A549 (cell line): ENCODE measurements at regions not wholly inside any gene's neighbourhood (a gene's known extent, or its start where the extent isn't known, plus 50 kb on each side); places are given as distances from the start of the nearest gene placed in this dataset.

Source experiments
- ATAC-seq, 2 experiments: fragments of 200-7000 bp in 1 of 2; fragments of >200 bp in 1 of 2; cut with Nextera tagmentation in 1 of 2; cut with Tn5 transposase in 1 of 2; 3 replicates each; pipeline versions ENCODE4 v1.8.0 to v1.9.1; 2018 to 2020; ENCODE audit warnings: mild to moderate bottlenecking in 1 of 2, moderate library complexity in 1 of 2
- CTCF ChIA-PET: fragments of 300-600 bp; sonication (Branson Sonifier 250); formaldehyde crosslinking; extraction: SDS; loops from one replicate; lab custom pipeline; 2021; ENCODE audit warnings: antibody characterized with exemption, inconsistent platforms; lab: Yijun Ruan, JAX
- POLR2A ChIA-PET: fragments of 350-600 bp; formaldehyde crosslinking; extraction: SDS; loops from one replicate; lab custom pipeline; 2021; ENCODE audit warnings: antibody characterized with exemption, inconsistent platforms; lab: Yijun Ruan, JAX
- DNase-seq, 2 experiments: peaks; one replicate each; pipeline versions ENCODE4 v3.0.0 to v3.0.0-alpha.2; 2011 to 2016; ENCODE audit warnings: low read depth in 1 of 2, low spot score in 1 of 2
- FAIRE-seq: peaks from 2 replicates; lab custom pipeline; 2011; peaks lifted over from hg19 to GRCh38; lab: Jason Lieb, UNC
- H3K27ac ChIP-seq, 2 experiments: fragments of >200 bp; sonication (Bioruptor Twin); formaldehyde crosslinking; 3 replicates each; pipeline ENCODE4 v1.5.1; 2016 to 2017
- H3K4me1 ChIP-seq: fragments of >200 bp; sonication (Bioruptor Twin); formaldehyde crosslinking; 3 replicates; pipeline ENCODE4 v1.6.1; 2016
- H3K4me2 ChIP-seq: fragments of >200 bp; sonication (Bioruptor Twin); formaldehyde crosslinking; 3 replicates; pipeline ENCODE4 v1.6.1; 2016
- H3K4me3 ChIP-seq: fragments of >200 bp; sonication (Bioruptor Twin); formaldehyde crosslinking; 3 replicates; pipeline ENCODE4 v1.5.1; 2016
- H3K9me3 ChIP-seq: fragments of >200 bp; sonication (Bioruptor Twin); formaldehyde crosslinking; 3 replicates; pipeline ENCODE4 v1.6.1; 2016
- CHD2 ChIP-seq: fragments of 150-350 bp; IDR thresholded peaks from 2 replicates; pipeline ENCODE4 v1.6.1; 2014; ENCODE audit warnings: low read length; ENCODE audit not compliant: partially characterized antibody
- FOSL2 ChIP-seq, 2 experiments: fragments of 450-650 bp in 1 of 2; fragments of >200 bp in 1 of 2; sonication (Bioruptor Twin) in 1 of 2; formaldehyde crosslinking; IDR thresholded peaks; 2 replicates each; pipeline versions ENCODE4 v1.5.0 to v1.6.1; 2016 to 2020; ENCODE audit warnings: mild to moderate bottlenecking in 1 of 2, moderate library complexity in 1 of 2
- GATA3 ChIP-seq: IDR thresholded peaks from 2 replicates; pipeline ENCODE4 v1.6.1; 2012; ENCODE audit warnings: borderline replicate concordance
- HDAC2 ChIP-seq: fragments of 200-600 bp; sonication (generic); IDR thresholded peaks from 2 replicates; pipeline ENCODE4 v1.6.1; 2016
- JUNB ChIP-seq: fragments of >200 bp; sonication (Bioruptor Twin); formaldehyde crosslinking; IDR thresholded peaks from 2 replicates; pipeline ENCODE4 v1.6.1; 2016
- MAFK ChIP-seq: fragments of 450-650 bp; IDR thresholded peaks from 2 replicates; pipeline ENCODE4 v1.6.1; 2014; ENCODE audit not compliant: partially characterized antibody
- MYC ChIP-seq: IDR thresholded peaks from 2 replicates; pipeline ENCODE4 v1.6.1; 2012; ENCODE audit warnings: mild to moderate bottlenecking, inconsistent platforms, low read length, improper control_type of control experiment, borderline replicate concordance
- NR3C1 ChIP-seq: fragments of >200 bp; sonication (Bioruptor Twin); formaldehyde crosslinking; IDR thresholded peaks from 3 replicates; pipeline ENCODE4 v1.6.1; 2017
- POLR2A ChIP-seq: IDR thresholded peaks from 2 replicates; pipeline ENCODE4 v1.6.1; 2012; ENCODE audit warnings: mild to moderate bottlenecking, low read length
- RNF2 ChIP-seq: fragments of 200-600 bp; sonication (generic); IDR thresholded peaks from 2 replicates; pipeline ENCODE4 v1.6.1; 2016; ENCODE audit warnings: low read depth, mild to moderate bottlenecking, antibody characterized with exemption, moderate library complexity, borderline replicate concordance
- SMC3 ChIP-seq: fragments of >200 bp; sonication (Bioruptor Twin); formaldehyde crosslinking; IDR thresholded peaks from 3 replicates; pipeline ENCODE4 v1.6.1; 2018; ENCODE audit warnings: inconsistent platforms
- SREBF2 ChIP-seq: fragments of 450-650 bp; IDR thresholded peaks from 2 replicates; pipeline ENCODE4 v1.6.1; 2014; ENCODE audit warnings: mild to moderate bottlenecking, moderate library complexity
- TP53 ChIP-seq: fragments of 250-450 bp; sonication (Bioruptor Pico); IDR thresholded peaks from 2 replicates; pipeline ENCODE4 v1.5.0; 2021; ENCODE audit warnings: mild to moderate bottlenecking, moderate library complexity
- ZC3H11A ChIP-seq: fragments of 450-650 bp; IDR thresholded peaks from 2 replicates; pipeline ENCODE4 v1.6.1; 2014; ENCODE audit warnings: antibody characterized with exemption, mild to moderate bottlenecking
- ZNF302 ChIP-seq: fragments of 250-450 bp; sonication (Bioruptor Pico); IDR thresholded peaks from 2 replicates; pipeline ENCODE4 v1.9.0; 2021; ENCODE audit warnings: inconsistent platforms, mild to moderate bottlenecking, moderate library complexity
- WGBS: methylation state at CpG from one replicate; pipeline ENCODE4 v1.1.6; 2017; ENCODE audit errors: missing lambda C conversion rate; 5-methylcytosine and 5-hydroxymethylcytosine counted together
- TF ChIP-seq, protein P1 (sequence below): IDR thresholded peaks from 2 replicates; pipeline ENCODE4 v1.6.1; 2012; ENCODE audit warnings: low read depth, borderline replicate concordance
- TF ChIP-seq, protein P2 (sequence below): fragments of >200 bp; sonication (Bioruptor Twin); formaldehyde crosslinking; IDR thresholded peaks from 3 replicates; pipeline ENCODE4 v1.5.1; 2016
- TF ChIP-seq, protein P3 (sequence below): fragments of 200-600 bp; sonication (generic); IDR thresholded peaks from 2 replicates; pipeline ENCODE4 v1.6.1; 2016; ENCODE audit warnings: antibody characterized with exemption, mild to moderate bottlenecking, moderate library complexity
- TF ChIP-seq, protein P4 (sequence below): fragments of >200 bp; sonication (Bioruptor Twin); formaldehyde crosslinking; IDR thresholded peaks from 2 replicates; pipeline ENCODE4 v1.6.1; 2016

- Histone ChIP-seq H3K4me1 (peaks cover 36% of the 10 kb centered on the region), H3K27ac (peak overlapping the region; percentile 0 to 38; a peak in 4 of 6 replicates), H3K4me2 (no peak overlapping the region), H3K4me3 (no peak overlapping the region), H3K9me3 (peaks cover 6% of the 10 kb centered on the region; the same call in 2 of the 3 replicates)
- ChIA-PET CTCF (interaction anchor here (0.6 to 1.8 kb wide), 13 partner anchors 32 to 1475 kb away, joined by 3 to 7 read pairs (median 3); no protein-coding TSS in a partner anchor), POLR2A (interaction anchor here (1.2 kb wide), 1 partner anchor 182 kb away, joined by 3 read pairs; the partner anchor contains the start of gene ARHGAP5)
- no peak for DNase-seq
- FAIRE-seq, result no peak
- no peak for TF ChIP-seq HDAC2
- ATAC-seq, result no peak
- WGBS, result 86% methylated on average over 3 of the region's 3 CpGs
These were observed 55.4 kb upstream of the RNU6-8 start for GRCh38 chr14:32258336-32258993.

GRCh38 chr14:32259368-32260013 is 56.4 kb upstream of the RNU6-8 start:
- DNase-seq (peak; percentile 21 to 41), FAIRE-seq (peak; percentile 28), ATAC-seq (0 out of 6 replicates have a peak, but pooled peaks of 1 of the 2 experiments have one; percentile 33)
- H3K9me3 ChIP-seq, result peaks cover 14% of the 10 kb centered on the region; the same call in 2 of the 3 replicates
- peak overlapping the region; percentile 4 to 38; a peak in 4 of 6 replicates for H3K27ac ChIP-seq
- H3K4me2 ChIP-seq, result peak overlapping the region; percentile 39
- ChIA-PET POLR2A (interaction anchor here (1.2 kb wide), 1 partner anchor 183 kb away, joined by 3 read pairs; the partner anchor contains the start of gene ARHGAP5), CTCF (interaction anchor here (0.5 to 1.8 kb wide), 12 partner anchors 9 to 1474 kb away, joined by 3 to 7 read pairs (median 3); no protein-coding TSS in a partner anchor)
- H3K4me3 ChIP-seq, result no peak overlapping the region
- TF ChIP-seq, protein P1, sequence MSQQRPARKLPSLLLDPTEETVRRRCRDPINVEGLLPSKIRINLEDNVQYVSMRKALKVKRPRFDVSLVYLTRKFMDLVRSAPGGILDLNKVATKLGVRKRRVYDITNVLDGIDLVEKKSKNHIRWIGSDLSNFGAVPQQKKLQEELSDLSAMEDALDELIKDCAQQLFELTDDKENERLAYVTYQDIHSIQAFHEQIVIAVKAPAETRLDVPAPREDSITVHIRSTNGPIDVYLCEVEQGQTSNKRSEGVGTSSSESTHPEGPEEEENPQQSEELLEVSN, result no peak
- TF ChIP-seq, protein P2, sequence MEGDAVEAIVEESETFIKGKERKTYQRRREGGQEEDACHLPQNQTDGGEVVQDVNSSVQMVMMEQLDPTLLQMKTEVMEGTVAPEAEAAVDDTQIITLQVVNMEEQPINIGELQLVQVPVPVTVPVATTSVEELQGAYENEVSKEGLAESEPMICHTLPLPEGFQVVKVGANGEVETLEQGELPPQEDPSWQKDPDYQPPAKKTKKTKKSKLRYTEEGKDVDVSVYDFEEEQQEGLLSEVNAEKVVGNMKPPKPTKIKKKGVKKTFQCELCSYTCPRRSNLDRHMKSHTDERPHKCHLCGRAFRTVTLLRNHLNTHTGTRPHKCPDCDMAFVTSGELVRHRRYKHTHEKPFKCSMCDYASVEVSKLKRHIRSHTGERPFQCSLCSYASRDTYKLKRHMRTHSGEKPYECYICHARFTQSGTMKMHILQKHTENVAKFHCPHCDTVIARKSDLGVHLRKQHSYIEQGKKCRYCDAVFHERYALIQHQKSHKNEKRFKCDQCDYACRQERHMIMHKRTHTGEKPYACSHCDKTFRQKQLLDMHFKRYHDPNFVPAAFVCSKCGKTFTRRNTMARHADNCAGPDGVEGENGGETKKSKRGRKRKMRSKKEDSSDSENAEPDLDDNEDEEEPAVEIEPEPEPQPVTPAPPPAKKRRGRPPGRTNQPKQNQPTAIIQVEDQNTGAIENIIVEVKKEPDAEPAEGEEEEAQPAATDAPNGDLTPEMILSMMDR, result no peak
- TF ChIP-seq MAFK, result no peak
- TF ChIP-seq JUNB, result peak; percentile 60; the same call in 1 of the 2 replicates
- TF ChIP-seq SREBF2, result no peak
- TF ChIP-seq FOSL2 (IDR thresholded peaks at IDR 0.05), result peak; percentile 26; the same call in 1 of the 2 replicates
- peak; percentile 79 for TF ChIP-seq FOSL2 (CRISPR knock-in tag; IDR thresholded peaks at IDR 0.05)
- TF ChIP-seq, all 56 proteins: peak for 2
- peaks cover 36% of the 10 kb centered on the region for H3K4me1 ChIP-seq

GRCh38 chr14:32263939-32264567 is 61.0 kb upstream of the RNU6-8 start:
- WGBS, result 93% methylated on average over 1 of the region's 1 CpG

More at GRCh38 chr14:32263939-32264567, 61.0 kb upstream of the RNU6-8 start:
- Histone ChIP-seq H3K27ac (no peak overlapping the region), H3K4me3 (no peak overlapping the region), H3K4me2 (no peak overlapping the region), H3K4me1 (peaks cover 12% of the 10 kb centered on the region), H3K9me3 (peaks cover 31% of the 10 kb centered on the region; the same call in 2 of the 3 replicates)
- ChIA-PET CTCF (interaction anchor here (2.2 kb wide), 1 partner anchor 9 kb away, joined by 12 read pairs; no protein-coding TSS in a partner anchor), POLR2A (no interaction called here)
- no peak for FAIRE-seq
- ATAC-seq, result no peak
- DNase-seq, result no peak
- TF ChIP-seq CHD2 (no peak), RNF2 (no peak), SMC3 (no peak), TP53 (CRISPR knock-in tag) (no peak), NR3C1 (no peak), POLR2A (no peak), ZC3H11A (no peak), ZNF302 (no peak), MYC (no peak), GATA3 (no peak)
- TF ChIP-seq, protein P2, result no peak
- TF ChIP-seq, protein P1, result no peak
- TF ChIP-seq, protein P3, sequence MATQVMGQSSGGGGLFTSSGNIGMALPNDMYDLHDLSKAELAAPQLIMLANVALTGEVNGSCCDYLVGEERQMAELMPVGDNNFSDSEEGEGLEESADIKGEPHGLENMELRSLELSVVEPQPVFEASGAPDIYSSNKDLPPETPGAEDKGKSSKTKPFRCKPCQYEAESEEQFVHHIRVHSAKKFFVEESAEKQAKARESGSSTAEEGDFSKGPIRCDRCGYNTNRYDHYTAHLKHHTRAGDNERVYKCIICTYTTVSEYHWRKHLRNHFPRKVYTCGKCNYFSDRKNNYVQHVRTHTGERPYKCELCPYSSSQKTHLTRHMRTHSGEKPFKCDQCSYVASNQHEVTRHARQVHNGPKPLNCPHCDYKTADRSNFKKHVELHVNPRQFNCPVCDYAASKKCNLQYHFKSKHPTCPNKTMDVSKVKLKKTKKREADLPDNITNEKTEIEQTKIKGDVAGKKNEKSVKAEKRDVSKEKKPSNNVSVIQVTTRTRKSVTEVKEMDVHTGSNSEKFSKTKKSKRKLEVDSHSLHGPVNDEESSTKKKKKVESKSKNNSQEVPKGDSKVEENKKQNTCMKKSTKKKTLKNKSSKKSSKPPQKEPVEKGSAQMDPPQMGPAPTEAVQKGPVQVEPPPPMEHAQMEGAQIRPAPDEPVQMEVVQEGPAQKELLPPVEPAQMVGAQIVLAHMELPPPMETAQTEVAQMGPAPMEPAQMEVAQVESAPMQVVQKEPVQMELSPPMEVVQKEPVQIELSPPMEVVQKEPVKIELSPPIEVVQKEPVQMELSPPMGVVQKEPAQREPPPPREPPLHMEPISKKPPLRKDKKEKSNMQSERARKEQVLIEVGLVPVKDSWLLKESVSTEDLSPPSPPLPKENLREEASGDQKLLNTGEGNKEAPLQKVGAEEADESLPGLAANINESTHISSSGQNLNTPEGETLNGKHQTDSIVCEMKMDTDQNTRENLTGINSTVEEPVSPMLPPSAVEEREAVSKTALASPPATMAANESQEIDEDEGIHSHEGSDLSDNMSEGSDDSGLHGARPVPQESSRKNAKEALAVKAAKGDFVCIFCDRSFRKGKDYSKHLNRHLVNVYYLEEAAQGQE, result no peak
- TF ChIP-seq, protein P4, sequence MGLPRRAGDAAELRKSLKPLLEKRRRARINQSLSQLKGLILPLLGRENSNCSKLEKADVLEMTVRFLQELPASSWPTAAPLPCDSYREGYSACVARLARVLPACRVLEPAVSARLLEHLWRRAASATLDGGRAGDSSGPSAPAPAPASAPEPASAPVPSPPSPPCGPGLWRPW, result no peak
